NOMO-1 (cell line): ENCODE measurements at regions not wholly inside any gene's neighbourhood (a gene's known extent, or its start where the extent isn't known, plus 50 kb on each side); places are given as distances from the start of the nearest gene placed in this dataset.

Source experiments
- DNase-seq, 2 experiments: peaks; one replicate each; lab custom pipeline; 2025; ENCODE audit not compliant: unreplicated experiment in 2 of 2; lab: John Stamatoyannopoulos, UW

GRCh38 chr2:120863146-120863545 lies 127.5 kb downstream of the GLI2 start:
- no peak for DNase-seq

DNA sequence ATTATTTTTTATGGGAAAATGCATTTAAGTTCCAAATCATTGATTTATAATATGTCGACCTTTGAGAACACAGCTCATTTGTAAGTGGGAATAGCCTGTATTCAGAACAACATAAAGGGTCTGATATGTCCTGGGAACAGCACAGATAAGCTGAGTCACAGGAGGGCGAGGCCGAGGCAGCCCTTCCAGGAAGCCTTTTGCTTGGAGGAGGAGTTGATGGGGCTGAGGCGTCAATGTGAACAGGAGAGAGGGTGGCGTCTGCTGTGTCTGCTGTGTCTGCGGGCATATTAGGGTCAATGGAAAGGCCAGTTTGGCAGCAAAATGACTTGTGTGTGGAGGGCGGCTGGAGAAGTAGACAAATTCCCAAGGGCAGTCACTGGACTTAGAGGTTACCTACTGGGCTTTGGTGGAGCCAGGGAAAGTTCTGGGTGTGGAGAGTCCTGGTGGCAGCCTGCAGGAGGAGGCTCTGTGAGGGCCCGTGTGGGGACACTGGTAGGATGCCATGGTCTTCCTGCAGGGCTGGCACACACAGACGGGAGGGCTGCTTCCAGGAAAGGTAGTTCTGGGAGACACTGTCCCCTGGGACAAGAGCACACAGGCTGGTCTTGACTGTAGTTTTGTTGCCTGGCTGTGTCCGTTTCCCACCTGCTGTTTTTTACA lies 128.1 kb downstream of the GLI2 start:
- no peak for DNase-seq

DNA sequence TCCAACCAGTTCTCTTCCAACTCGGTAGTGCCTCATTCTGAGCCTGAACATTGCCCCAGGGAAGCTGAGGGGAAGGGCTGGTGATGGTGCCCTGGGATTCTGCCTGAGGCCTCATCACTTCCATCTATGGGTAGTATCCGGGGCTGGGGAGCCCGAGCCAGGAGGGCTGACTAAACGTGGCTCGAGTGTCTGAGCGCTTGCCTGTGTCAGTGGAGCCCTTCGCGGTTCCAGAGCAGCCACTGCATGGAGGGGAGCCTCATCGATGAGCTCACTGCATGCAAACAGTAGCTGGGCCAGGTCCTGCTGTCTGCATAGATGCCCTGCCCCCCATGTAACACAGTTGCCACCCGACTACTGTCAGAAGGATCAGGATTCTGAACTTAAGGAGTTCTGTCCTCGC lies 129.3 kb downstream of the GLI2 start:
- no peak for DNase-seq

GRCh38 chr2:120865656-120866055 lies 130.0 kb downstream of the GLI2 start:
- DNase-seq: no peak

DNA sequence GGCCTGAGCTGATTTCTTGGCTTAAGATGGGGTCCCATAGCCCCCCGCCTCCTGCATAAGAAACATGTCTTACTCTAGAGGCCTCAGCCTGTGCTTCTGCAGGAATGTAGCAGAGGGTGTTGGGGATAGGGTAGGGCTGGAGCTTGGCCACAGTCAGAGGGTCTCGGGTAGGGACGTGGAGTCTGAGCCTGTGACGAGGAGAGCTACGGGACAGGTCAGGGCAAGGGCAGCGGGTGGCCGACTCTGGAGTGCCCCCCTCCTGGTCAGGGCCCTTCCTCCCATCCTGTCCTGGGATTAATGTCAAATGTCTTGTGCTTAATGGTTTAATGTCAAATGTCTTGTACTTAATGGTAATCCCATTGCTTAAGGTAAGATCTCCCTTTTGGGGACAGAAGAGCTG lies 130.4 kb downstream of the GLI2 start:
- no peak for DNase-seq

DNA sequence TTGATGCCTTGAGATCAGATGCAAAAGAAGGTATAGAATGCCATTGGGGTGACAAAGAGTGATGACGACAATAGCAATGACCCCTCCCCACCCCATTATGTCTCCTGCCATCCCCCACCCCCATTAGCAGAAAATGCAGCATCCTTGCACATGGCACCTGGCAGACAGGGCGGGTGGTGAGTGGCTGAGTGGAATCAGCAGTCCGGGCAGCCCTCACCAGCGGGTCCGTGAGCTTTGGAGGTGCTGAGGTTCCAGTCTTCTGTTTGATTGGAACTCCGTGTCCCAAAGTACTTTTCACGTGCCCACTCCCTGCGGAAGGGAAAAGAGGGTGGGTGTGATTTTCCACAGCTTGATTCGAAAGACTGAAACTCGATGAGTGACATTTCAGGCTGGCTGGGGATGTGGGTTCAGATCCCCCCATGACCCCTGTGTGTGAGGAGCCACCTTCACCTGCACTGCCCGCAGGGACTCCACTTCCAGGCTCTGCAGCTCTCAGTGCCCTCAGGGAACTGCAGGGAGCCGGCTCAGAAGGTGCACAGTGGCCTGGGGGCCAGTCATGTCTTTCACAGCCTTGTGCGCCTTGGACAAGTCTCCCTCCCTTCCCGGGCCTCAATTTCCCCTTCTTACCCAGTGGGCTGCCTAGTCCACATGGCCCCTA lies 130.9 kb downstream of the GLI2 start:
- DNase-seq: no peak

GRCh38 chr2:120867290-120868241 lies 131.9 kb downstream of the GLI2 start:
- DNase-seq: no peak

- DNase-seq: no peak
These were observed 132.7 kb downstream of the GLI2 start for GRCh38 chr2:120868366-120868765.

GRCh38 chr2:120869036-120869729 lies 133.5 kb downstream of the GLI2 start:
- DNase-seq: no peak

GRCh38 chr2:120869730-120870466 lies 134.2 kb downstream of the GLI2 start:
- DNase-seq: no peak

- no peak for DNase-seq
These were observed 134.8 kb downstream of the GLI2 start for GRCh38 chr2:120870467-120870788.

DNA sequence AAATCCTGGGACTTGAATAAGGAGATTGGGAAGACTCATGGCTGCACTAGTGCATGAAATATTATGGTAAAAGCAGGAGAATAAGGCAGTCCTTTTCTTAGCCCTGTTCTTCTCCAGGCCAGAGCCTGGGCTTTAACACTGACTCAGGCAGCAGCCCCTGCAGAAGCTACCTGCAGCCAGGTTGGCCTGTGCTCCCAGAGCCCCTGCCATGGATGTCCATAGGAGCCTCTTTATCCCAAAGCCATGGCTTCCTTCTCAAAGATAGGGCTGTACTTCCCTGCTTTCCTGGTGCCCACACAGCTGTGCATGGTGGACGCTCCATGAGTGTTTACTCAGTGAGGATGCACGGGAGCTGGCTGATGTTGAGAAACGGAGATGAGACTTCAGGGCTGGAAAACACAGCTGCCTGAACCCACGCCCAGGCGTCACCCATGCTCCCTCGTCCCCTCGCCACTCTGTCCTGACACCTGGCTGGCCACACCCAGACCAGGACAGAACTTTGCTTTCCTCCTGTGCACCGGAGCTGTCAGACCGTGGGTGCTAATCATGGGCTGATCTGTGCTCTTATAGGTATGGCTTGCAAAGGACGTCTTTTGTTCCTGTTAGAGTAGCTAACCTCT lies 135.5 kb downstream of the GLI2 start:
- no peak for DNase-seq

DNA sequence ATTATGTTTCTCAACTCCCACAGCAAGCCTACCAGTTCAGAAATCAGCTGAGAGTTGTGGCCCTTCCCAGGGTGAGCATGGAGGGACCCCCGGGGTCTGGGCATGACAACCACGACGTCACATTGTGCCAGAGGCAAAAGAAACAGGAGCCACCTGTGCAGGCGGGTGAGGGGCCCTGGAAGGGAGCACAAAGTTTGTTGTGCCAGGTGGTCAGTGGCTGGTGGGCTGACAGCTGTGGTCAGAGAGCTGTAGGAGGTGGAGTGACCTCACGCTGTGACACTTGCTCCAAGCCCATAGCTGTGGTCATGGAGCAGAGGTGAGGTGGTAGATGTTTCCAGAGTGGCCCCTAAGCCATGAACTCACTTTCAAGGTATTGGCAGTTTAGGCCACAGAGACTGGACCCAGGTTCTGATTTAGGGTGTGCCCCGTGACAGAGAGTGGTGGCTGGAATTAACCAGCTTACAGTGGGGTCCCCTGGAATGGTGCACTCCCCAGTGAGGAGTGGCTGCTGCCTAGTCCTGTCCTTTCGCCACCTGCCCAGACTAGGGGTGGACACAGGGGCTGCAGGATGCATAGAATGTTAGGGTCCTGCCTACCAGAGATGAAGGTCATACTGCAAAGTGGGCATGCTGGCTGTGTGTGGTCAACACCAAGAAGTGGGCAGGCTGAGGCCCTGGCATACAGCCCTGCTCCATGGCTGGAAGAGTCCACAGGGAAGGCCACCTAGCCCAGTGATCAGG lies 136.4 kb downstream of the GLI2 start:
- no peak for DNase-seq

GRCh38 chr2:120873958-120874887 lies 138.6 kb downstream of the GLI2 start:
- DNase-seq: no peak

DNA sequence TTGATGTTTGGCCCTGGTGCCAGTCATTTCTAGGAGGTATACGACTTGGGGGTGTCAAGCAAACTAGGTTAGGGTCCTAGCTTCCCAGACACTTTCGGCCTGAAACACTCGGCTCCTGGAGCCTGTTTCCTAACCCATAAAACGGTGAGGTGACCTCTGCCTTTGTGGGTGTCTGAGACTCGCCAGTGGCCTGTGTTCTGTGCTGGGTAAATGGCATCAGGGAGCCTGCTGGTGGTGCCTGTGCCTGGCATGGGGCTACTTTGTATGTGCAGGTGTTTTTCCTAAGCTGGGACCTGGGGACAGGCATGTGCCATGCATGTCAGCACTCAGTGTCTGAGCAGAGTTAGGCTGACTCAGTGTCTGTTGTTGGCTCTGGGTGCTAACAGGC lies 139.2 kb downstream of the GLI2 start:
- no peak for DNase-seq

DNA sequence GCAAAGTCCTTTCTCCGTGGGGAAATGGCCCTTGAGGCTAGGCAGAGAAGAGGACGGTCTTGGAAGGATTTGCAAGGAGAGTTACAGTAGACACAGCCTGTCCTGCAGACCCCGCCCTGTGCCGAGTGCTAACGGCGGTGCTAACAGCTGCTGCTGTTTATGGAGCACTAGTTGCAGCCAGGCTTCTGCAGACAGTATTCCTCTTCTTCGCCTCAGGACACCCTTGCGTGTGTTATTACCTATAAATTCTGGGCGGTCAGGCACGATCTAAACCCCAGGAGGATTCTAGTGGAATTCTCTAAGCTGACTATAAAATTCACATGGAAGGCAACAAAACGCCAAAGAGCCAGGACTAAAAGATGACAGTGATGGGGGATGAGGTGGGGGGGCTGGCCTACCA lies 139.8 kb downstream of the GLI2 start:
- DNase-seq: no peak

DNA sequence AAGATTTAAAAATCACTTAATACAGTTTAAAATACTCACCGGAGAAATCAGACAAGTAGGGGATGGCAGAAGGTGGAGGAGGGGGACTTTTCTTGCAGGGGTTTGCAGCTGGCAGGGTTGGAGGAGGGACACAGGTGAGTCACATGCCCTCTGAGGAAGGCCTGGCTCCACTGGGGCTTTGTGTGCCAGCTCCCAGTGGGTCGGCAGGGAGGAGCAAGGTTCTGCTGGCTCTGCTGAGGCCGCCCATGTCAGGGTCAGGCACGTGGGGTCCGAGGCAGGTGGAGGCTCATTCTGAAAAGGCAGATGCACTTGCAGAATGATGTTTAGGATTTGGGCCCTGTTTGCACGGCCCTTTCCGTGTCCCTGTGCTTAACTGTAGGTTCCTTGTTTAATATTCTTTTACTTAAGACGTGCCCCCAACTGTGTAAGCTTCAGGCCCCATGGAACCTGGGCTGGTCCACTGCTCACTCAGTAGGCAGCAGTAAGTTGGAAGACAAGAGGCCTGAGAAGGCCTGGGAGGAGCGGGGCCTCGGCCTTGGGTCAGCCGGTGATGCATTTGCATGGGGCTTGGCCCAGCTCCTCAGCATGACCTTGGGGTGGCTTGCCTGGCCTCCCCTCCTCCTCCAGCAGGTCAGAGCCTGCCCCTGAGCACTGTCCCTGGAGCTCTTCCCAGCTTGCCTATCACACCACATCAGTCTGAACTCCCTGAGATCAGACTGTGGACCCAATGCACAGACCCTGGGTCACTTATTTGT lies 141.0 kb downstream of the GLI2 start:
- DNase-seq: no peak

GRCh38 chr2:120877409-120877808 lies 141.7 kb downstream of the GLI2 start:
- DNase-seq: no peak
